Brain microvascular endothelial cell (primary cell): ENCODE measurements at regions not wholly inside any gene's neighbourhood (a gene's known extent, or its start where the extent isn't known, plus 50 kb on each side); places are given as distances from the start of the nearest gene placed in this dataset.

Experiments
- DNase-seq: peaks from one replicate; pipeline ENCODE4 v3.0.0-alpha.2; 2020
- H3K27ac ChIP-seq: fragments of 250-450 bp; sonication (Bioruptor Pico); 2 replicates; pipeline ENCODE4 v1.5.1; 2020; ENCODE audit warnings: mild to moderate bottlenecking, moderate library complexity
- H3K27me3 ChIP-seq: fragments of 250-450 bp; sonication (Bioruptor Pico); replicated peaks from 2 replicates; pipeline ENCODE4 v1.5.1; 2020; ENCODE audit warnings: mild to moderate bottlenecking
- H3K36me3 ChIP-seq: fragments of 250-450 bp; sonication (Bioruptor Pico); replicated peaks from 2 replicates; pipeline ENCODE4 v1.5.1; 2020; ENCODE audit warnings: mild to moderate bottlenecking
- H3K4me3 ChIP-seq: 2 replicates; pipeline ENCODE4 v1.5.1; 2011; ENCODE audit warnings: low read depth, mild to moderate bottlenecking, control low read depth, low read length, moderate library complexity
- in situ Hi-C: cut with HindIII; loops from 2 replicates; pipeline ENCODE4 v1.10.0; 2017; ENCODE audit warnings: low sequenced_read_pairs, low pct_ligation_motif_present
- TF ChIP-seq, protein P1 (sequence below): IDR thresholded peaks from 2 replicates; pipeline ENCODE4 v1.5.1; 2011; ENCODE audit warnings: low read depth, mild to moderate bottlenecking, moderate library complexity, low read length, control low read depth, inconsistent platforms; ENCODE audit errors: missing control alignments

DNA sequence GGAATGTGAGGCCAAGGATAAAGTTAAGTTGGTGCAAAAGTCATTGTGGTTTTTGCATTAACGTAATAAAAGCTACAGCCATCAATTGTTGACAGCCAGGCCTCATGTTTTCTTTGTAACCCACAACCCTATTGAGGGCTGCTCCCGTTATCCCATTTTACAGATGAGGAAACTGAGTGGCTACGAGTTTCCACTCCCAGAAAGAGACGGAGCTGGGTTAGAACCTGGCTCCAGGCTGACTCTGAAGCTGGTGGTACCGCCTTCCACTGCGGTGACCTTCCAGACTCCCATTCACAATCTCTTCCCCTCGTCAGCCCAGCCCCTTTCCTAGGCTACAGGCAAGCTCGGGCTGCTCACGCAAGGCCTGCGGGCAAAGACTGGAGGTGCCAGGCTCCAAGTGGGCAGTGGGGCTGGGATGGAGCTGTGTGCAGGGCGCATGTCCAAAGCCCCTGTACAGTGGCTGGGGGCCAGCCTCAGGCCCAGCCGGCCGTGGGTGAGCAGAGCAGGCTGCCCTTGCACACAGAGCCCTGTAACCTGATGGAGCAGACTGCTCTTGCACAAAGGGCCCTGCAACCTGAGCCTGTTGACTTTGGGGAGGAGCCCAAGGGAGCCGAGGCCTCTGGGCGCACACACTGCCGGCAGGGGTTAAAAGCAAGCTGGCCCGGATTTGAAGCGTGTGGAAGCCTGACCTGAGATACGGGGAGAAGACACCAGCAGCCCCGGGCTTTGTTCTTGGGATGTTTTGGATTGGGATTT is 97.4 kb upstream of the TMPRSS2 start:
- Histone ChIP-seq H3K27ac (no peak overlapping the region), H3K27me3 (no peaks in the 10 kb centered on the region), H3K36me3 (no peaks in the 10 kb centered on the region), H3K4me3 (no peak overlapping the region)
- TF ChIP-seq, protein P1, sequence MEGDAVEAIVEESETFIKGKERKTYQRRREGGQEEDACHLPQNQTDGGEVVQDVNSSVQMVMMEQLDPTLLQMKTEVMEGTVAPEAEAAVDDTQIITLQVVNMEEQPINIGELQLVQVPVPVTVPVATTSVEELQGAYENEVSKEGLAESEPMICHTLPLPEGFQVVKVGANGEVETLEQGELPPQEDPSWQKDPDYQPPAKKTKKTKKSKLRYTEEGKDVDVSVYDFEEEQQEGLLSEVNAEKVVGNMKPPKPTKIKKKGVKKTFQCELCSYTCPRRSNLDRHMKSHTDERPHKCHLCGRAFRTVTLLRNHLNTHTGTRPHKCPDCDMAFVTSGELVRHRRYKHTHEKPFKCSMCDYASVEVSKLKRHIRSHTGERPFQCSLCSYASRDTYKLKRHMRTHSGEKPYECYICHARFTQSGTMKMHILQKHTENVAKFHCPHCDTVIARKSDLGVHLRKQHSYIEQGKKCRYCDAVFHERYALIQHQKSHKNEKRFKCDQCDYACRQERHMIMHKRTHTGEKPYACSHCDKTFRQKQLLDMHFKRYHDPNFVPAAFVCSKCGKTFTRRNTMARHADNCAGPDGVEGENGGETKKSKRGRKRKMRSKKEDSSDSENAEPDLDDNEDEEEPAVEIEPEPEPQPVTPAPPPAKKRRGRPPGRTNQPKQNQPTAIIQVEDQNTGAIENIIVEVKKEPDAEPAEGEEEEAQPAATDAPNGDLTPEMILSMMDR = no peak
- no peak for DNase-seq
- in situ Hi-C loops = no loop called here

DNA sequence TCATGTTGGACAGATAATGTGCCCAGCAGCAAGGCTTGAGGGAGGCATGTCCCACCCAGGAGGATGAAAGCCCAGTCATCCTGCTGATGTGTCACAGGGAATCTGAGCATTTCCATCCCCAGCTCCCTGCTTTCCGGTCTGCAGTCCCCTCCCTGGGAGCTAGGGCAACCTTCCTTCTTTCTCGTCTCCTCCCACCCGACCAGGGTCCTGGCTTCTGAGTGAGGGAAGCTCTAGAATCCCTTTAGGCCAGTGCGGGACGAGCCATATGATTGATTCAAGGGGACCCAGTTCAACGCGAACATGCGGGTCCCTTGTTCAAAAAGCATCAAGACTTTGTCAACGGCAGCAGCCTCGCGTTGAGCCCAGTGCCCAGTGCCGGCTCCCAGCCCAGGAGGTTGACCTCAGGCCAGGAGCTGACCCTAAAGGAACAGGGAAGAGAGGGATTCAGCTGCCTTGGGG is 96.7 kb upstream of the TMPRSS2 start:
- H3K27ac ChIP-seq = no peak overlapping the region
- H3K36me3 ChIP-seq = no peaks in the 10 kb centered on the region
- in situ Hi-C loops = no loop called here
- no peak overlapping the region for H3K4me3 ChIP-seq
- TF ChIP-seq, protein P1 = no peak
- no peak for DNase-seq
- no peaks in the 10 kb centered on the region for H3K27me3 ChIP-seq

DNA sequence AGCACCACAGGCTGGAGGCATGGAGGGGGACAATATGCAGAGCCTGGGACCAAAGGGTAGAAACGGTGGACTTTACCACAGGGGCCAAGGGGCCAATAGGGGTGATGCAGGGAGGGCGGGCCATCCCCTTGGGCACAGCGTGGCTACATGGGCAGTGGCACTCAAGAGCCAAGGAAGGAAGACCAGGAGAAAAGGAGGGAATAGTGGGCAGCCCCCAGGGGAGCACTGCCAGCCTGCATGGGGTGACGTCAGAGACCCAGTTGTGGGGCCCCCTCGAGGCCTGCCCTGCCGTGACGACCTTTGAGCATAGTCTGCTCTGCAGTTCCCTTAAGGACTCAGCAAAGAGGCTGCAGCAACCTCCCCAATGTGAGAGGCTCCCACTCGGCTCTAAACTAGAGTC is 95.5 kb upstream of the TMPRSS2 start:
- no peak overlapping the region for H3K27ac ChIP-seq
- DNase-seq = no peak
- H3K27me3 ChIP-seq = no peaks in the 10 kb centered on the region
- in situ Hi-C loops = no loop called here
- no peak overlapping the region for H3K4me3 ChIP-seq
- TF ChIP-seq, protein P1 = no peak
- no peaks in the 10 kb centered on the region for H3K36me3 ChIP-seq

DNA sequence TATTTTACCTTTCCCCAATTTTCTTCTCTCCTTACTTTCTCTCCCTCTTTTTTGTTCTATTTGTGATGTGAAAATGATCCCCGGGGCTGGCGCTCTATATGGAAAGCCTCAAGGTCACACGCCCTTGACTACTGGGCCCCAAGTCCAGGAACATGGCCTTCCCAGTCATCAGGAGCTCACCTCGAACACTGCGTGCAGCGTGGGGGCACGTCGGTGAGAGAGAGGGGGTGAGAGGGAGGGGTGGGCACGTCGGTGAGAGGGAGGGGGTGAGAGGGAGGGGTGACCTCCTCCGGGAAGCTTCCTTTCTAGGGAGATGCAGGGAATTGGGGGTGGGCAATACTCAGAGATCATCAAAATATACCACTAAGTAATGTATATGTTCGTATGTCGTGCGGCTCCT is 94.6 kb upstream of the TMPRSS2 start:
- no peak for DNase-seq
- no peaks in the 10 kb centered on the region for H3K36me3 ChIP-seq
- no peaks in the 10 kb centered on the region for H3K27me3 ChIP-seq
- no peak overlapping the region for H3K27ac ChIP-seq
- no peak overlapping the region for H3K4me3 ChIP-seq
- in situ Hi-C loops = no loop called here
- TF ChIP-seq, protein P1 = no peak

DNA sequence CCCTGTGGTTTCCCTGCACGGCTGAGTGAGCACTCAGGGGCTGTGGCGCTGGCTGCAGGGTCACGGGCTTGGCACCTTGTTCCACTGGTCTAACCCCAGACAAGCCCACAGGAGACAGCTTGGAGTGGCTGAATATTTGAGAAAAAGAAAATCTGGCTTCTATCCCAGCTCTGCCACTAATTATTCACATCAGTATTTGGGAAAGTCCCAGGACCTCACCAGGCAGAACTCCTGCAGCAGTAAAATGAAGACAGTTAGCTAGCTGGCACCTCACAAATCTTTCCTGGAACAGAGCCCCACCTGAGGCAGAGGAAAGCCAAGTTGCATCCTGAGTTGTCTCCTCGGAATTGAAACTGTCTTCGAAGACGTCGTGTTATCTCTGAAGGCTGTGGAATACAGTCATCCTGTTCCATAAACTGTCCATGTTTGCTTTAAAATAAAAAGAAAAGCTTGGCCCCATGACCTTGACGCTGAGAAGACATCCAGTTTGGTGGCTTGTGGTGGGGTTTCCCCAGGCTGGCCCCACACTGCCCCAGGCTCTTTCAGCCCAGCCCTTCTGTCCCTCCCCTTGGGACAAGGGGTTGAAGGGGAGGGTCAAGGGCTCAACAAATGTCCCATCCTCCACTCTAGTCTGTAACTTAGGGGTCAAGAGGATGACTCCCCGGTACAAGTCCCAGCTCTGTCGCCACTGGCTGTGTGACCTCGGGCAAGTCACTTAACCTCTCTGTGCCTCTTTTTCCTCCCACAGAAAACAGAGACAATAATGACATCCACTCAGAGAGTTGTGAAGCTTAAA is 93.8 kb upstream of the TMPRSS2 start:
- DNase-seq = no peak
- Histone ChIP-seq H3K4me3 (no peak overlapping the region), H3K27me3 (no peaks in the 10 kb centered on the region), H3K36me3 (no peaks in the 10 kb centered on the region), H3K27ac (no peak overlapping the region)
- in situ Hi-C loops = no loop called here
- TF ChIP-seq, protein P1 = no peak
